ENCODE measurements at regions not wholly inside any gene's neighbourhood (a gene's known extent, or its start where the extent isn't known, plus 50 kb on each side); places are given as distances from the start of the nearest gene placed in this dataset.

DNA sequence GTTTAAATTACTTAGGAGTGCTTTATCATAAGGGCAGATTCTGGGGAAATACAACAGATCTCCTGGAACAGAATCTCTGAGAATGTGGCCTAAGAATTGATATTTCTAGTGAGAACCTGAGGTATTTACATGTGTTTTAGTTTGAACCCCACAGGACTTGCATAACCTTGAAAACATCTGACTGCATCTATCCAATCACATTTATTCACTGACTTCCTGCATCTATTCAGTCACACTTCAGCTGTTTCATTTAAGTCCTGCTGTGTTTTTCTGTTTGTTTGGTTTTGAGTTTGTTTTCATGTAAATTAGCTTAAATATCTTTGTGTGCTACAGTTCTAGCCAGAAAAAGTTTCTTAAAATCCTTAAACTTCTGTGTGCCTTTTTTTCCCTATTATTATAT lies 1260.7 kb downstream of the PLA2G4A start:
- DNase-seq (ENCODE audit: low read depth, low spot score): no peak
- H3K4me3 ChIP-seq (ENCODE audit: low read depth, low read length): no peak overlapping the region
- TF ChIP-seq, protein P1, sequence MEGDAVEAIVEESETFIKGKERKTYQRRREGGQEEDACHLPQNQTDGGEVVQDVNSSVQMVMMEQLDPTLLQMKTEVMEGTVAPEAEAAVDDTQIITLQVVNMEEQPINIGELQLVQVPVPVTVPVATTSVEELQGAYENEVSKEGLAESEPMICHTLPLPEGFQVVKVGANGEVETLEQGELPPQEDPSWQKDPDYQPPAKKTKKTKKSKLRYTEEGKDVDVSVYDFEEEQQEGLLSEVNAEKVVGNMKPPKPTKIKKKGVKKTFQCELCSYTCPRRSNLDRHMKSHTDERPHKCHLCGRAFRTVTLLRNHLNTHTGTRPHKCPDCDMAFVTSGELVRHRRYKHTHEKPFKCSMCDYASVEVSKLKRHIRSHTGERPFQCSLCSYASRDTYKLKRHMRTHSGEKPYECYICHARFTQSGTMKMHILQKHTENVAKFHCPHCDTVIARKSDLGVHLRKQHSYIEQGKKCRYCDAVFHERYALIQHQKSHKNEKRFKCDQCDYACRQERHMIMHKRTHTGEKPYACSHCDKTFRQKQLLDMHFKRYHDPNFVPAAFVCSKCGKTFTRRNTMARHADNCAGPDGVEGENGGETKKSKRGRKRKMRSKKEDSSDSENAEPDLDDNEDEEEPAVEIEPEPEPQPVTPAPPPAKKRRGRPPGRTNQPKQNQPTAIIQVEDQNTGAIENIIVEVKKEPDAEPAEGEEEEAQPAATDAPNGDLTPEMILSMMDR (IDR thresholded peaks at IDR 0.05; ENCODE audit: insufficient read depth, low read length, missing control alignments): no peak
- ChIA-PET POLR2A (interaction anchor here (0.6 kb wide), 1 partner anchor 1016 kb away, joined by 3 read pairs; no protein-coding TSS in a partner anchor), CTCF (no interaction called here)

DNA sequence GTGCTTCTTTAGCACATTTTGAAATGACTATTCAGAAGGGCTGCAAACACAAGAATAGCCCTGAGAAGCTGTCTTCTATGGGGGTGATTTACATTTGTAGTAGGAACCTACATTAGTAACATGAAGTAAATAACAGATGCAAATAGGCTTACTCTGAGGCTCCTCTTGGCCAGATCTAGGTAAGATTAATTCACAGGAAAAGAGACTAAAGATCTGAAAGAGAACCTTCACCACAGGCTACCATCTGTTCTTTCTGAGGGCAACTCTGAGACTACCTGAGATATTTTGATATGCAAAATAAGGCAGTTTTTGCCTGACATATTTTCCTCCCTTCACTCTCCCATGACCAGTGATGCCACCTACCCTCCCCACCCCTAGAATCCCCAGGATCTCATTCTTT lies 1267.8 kb downstream of the PLA2G4A start:
- TF ChIP-seq, protein P1 (IDR thresholded peaks at IDR 0.05; ENCODE audit: insufficient read depth, low read length, missing control alignments): no peak
- CTCF ChIA-PET: no interaction called here
- POLR2A ChIA-PET: no interaction called here
- H3K4me3 ChIP-seq (ENCODE audit: low read depth, low read length): no peak overlapping the region
- DNase-seq (ENCODE audit: low read depth, low spot score): no peak

DNA sequence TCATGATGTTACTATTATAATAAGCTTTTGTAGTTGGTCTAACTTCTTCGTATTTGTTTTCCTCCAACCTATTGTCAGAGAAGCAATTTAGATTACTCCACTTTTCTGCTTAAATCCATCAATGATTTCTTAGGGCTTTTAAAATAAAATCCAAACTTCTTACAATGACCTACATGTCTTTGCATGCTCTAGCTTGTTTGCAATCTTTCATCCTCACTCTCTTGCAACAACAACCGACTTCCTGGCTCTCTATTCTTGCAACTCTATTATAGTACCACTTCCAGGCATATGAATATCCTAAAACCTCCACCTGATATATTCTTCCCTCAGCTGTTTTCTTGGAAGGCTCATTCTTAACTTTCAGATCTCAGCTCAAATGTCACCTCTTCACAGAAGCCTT lies 1288.7 kb downstream of the PLA2G4A start:
- DNase-seq (ENCODE audit: low read depth, low spot score): no peak
- no peak overlapping the region for H3K4me3 ChIP-seq (ENCODE audit: low read depth, low read length)
- ChIA-PET CTCF (interaction anchor here (1.1 to 1.6 kb wide), 2 partner anchors 189 to 665 kb away, joined by 3 to 4 read pairs; no protein-coding TSS in a partner anchor), POLR2A (no interaction called here)
- TF ChIP-seq, protein P1 (IDR thresholded peaks at IDR 0.05; ENCODE audit: insufficient read depth, low read length, missing control alignments): no peak

DNA sequence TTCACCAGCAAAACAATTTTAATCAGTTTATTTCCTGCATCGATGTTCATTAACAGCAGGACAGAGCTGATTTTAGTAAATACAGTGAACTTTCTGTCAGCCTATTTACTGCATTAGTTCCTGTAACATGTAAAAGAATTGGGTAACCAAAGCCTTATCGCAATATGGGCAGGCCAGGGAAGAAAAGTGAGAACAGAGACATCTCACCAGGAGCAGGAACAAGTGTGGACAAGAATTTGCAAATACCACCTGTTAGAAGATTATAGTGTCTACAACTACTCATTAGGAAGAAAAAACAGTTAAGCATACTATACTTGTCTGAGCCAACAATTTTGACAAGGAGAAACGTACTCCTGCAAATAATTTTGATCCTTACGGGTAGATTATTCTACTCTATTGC lies 1293.9 kb downstream of the PLA2G4A start:
- H3K4me3 ChIP-seq (ENCODE audit: low read depth, low read length): no peak overlapping the region
- no peak for DNase-seq (ENCODE audit: low read depth, low spot score)
- ChIA-PET CTCF (no interaction called here), POLR2A (no interaction called here)
- TF ChIP-seq, protein P1 (IDR thresholded peaks at IDR 0.05; ENCODE audit: insufficient read depth, low read length, missing control alignments): no peak

DNA sequence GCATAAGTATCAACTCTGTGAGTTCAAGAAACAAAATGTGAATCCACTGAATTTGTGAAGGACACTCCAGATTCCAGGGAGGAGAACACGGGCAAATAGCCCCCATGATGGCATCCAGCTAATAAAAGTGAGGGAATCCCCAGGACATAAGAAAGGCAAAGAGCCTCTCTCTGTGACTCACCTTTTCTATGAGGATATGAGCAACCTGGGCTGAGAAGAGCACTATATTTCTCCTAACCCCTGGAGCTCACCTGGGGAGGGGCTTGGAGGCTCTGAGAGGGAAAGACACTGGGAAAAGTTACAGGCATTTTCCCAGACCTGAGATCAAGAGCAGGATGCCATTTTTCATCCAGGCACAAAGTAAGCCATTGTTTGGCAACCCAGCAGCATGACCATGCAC lies 1298.8 kb downstream of the PLA2G4A start:
- POLR2A ChIA-PET: no interaction called here
- CTCF ChIA-PET: interaction anchor here (1.2 kb wide), 1 partner anchor 200 kb away, joined by 5 read pairs; no protein-coding TSS in a partner anchor
- TF ChIP-seq, protein P1 (IDR thresholded peaks at IDR 0.05; ENCODE audit: insufficient read depth, low read length, missing control alignments): no peak
- H3K4me3 ChIP-seq (ENCODE audit: low read depth, low read length): no peak overlapping the region
- no peak for DNase-seq (ENCODE audit: low read depth, low spot score)

DNA sequence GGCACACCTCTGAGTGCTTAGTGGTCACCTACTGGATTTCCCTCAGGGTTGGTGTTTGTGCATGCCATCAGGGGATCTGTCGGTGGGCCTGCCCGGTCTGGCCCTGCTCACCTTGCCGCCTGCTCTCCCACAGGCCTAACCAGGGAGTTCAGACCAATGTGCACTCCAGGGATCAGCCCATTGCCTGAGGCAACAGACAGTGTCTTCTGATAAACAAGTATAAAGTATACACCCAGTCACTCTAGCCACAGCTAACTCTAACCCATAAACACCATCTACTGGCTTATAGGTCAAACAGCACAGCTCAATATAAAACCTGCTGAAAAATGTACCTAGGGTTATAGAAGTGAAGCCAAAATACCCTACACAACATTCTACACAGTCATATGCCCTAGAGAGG lies 1300.0 kb downstream of the PLA2G4A start:
- TF ChIP-seq, protein P1 (IDR thresholded peaks at IDR 0.05; ENCODE audit: insufficient read depth, low read length, missing control alignments): no peak
- ChIA-PET POLR2A (no interaction called here), CTCF (interaction anchor here (0.7 to 1.6 kb wide), 3 partner anchors 199 to 201 kb away, joined by 3 to 5 read pairs (median 3); no protein-coding TSS in a partner anchor)
- DNase-seq (ENCODE audit: low read depth, low spot score): no peak
- no peak overlapping the region for H3K4me3 ChIP-seq (ENCODE audit: low read depth, low read length)
